Hematopoietic multipotent progenitor cell treated with erythropoietin and hydrocortisone succinate and interleukin-3 and kit ligand, for 4 days (in vitro differentiated cells): ENCODE measurements at regions not wholly inside any gene's neighbourhood (a gene's known extent, or its start where the extent isn't known, plus 50 kb on each side); places are given as distances from the start of the nearest gene placed in this dataset.

Source experiments
- DNase-seq: peaks from one replicate; pipeline ENCODE4 v3.0.0-alpha.2; 2015

GRCh38 chr4:63795301-63795700 lies 613.9 kb downstream of the TECRL start:
- no peak for DNase-seq

- no peak for DNase-seq
These were observed 618.9 kb downstream of the TECRL start for GRCh38 chr4:63790377-63790776.

- DNase-seq, result no peak
These were observed 621.0 kb downstream of the TECRL start for GRCh38 chr4:63788271-63788670.

- DNase-seq, result no peak
These were observed 621.9 kb downstream of the TECRL start for GRCh38 chr4:63787326-63787725.

GRCh38 chr4:63786171-63786570 lies 623.1 kb downstream of the TECRL start:
- no peak for DNase-seq

- no peak for DNase-seq
These were observed 624.4 kb downstream of the TECRL start for GRCh38 chr4:63784822-63785221.

- DNase-seq, result no peak
These were observed 631.6 kb downstream of the TECRL start for GRCh38 chr4:63777601-63778000.

- no peak for DNase-seq
These were observed 644.9 kb downstream of the TECRL start for GRCh38 chr4:63764400-63764799.

- DNase-seq, result no peak
These were observed 651.3 kb downstream of the TECRL start for GRCh38 chr4:63757929-63758328.

GRCh38 chr4:63742882-63743281 lies 666.4 kb downstream of the TECRL start:
- DNase-seq, result no peak

GRCh38 chr4:63729519-63729918 lies 679.7 kb downstream of the TECRL start:
- no peak for DNase-seq

- no peak for DNase-seq
These were observed 680.6 kb downstream of the TECRL start for GRCh38 chr4:63728480-63729177.

- DNase-seq, result peak; percentile 18
These were observed 691.9 kb downstream of the TECRL start for GRCh38 chr4:63717384-63717783.

- DNase-seq, result no peak
These were observed 700.6 kb downstream of the TECRL start for GRCh38 chr4:63708661-63709060.

- DNase-seq, result no peak
These were observed 708.7 kb downstream of the TECRL start for GRCh38 chr4:63700569-63700968.

- DNase-seq, result no peak
These were observed 715.9 kb downstream of the TECRL start for GRCh38 chr4:63693321-63693720.

GRCh38 chr4:63678358-63678931 lies 730.8 kb downstream of the TECRL start:
- DNase-seq, result no peak

GRCh38 chr4:63670735-63671134 lies 738.5 kb downstream of the TECRL start:
- no peak for DNase-seq

GRCh38 chr4:63663870-63664269 lies 745.4 kb downstream of the TECRL start:
- DNase-seq, result no peak

GRCh38 chr4:63644396-63644795 lies 764.9 kb downstream of the TECRL start:
- no peak for DNase-seq

GRCh38 chr4:63637270-63637669 lies 772.0 kb downstream of the TECRL start:
- no peak for DNase-seq

- no peak for DNase-seq
These were observed 776.4 kb downstream of the TECRL start for GRCh38 chr4:63632858-63633257.

- no peak for DNase-seq
These were observed 789.0 kb downstream of the TECRL start for GRCh38 chr4:63620271-63620670.

- no peak for DNase-seq
These were observed 789.5 kb downstream of the TECRL start for GRCh38 chr4:63619771-63620170.
